K562 (cell line): ENCODE measurements at regions not wholly inside any gene's neighbourhood (a gene's known extent, or its start where the extent isn't known, plus 50 kb on each side); places are given as distances from the start of the nearest gene placed in this dataset.

Experiments used
- ATAC-seq: fragments of 200-7000 bp; cut with Tn5 transposase; 3 replicates; pipeline ENCODE4 v1.9.1; 2020; ENCODE audit warnings: moderate library complexity
- BruUV-seq: library from RNA; stranded (reverse); fragments of 400-500 nt; replicated peaks from 2 replicates; lab custom pipeline; 2021; lab: Mats Ljungman, UMichigan
- CTCF ChIA-PET: fragments of 300-600 bp; formaldehyde crosslinking; extraction: SDS; loops from one replicate; lab custom pipeline; 2021; ENCODE audit warnings: low intra/inter-chr PET ratio; lab: Yijun Ruan, JAX
- POLR2A ChIA-PET: fragments of 300-600, 350-650 bp; sonication (Branson Sonifier 250); formaldehyde crosslinking; extraction: SDS; loops from one replicate; lab custom pipeline; 2021; ENCODE audit warnings: antibody characterized with exemption, inconsistent platforms; lab: Yijun Ruan, JAX
- DNase-seq, 4 experiments: peaks; one replicate each; pipeline versions ENCODE4 v3.0.0 to v3.0.0-alpha.2; 2011 to 2018; ENCODE audit warnings: low spot score in 3 of 4, mixed read lengths in 3 of 4; ENCODE audit errors: extremely low read depth in 1 of 4
- FAIRE-seq: peaks from 2 replicates; lab custom pipeline; 2011; peaks lifted over from hg19 to GRCh38; lab: Jason Lieb, UNC
- H2AFZ ChIP-seq: 2 replicates; pipeline ENCODE4 v1.6.0; 2011; ENCODE audit warnings: low read depth, low read length, control low read depth, inconsistent platforms
- H3K27ac ChIP-seq: fragments of 200-600 bp; 3 replicates; pipeline ENCODE4 v1.8.0; 2011; ENCODE audit warnings: low read depth, mild to moderate bottlenecking, control low read depth, inconsistent platforms, low read length, moderate library complexity, mixed read lengths; ENCODE audit errors: extremely low read depth
- H3K27me3 ChIP-seq, 2 experiments: fragments of 300-600 bp in 1 of 2; 2 replicates in 1 of 2; 3 replicates in 1 of 2; pipeline versions ENCODE4 v1.6.0 to v1.8.0; 2011; ENCODE audit warnings: inconsistent platforms in 2 of 2, low read length in 2 of 2, mild to moderate bottlenecking in 1 of 2, mixed read lengths in 1 of 2, moderate library complexity in 1 of 2; ENCODE audit not compliant: control insufficient read depth in 2 of 2, insufficient read depth in 2 of 2
- H3K36me3 ChIP-seq: fragments of 300-600 bp; 3 replicates; pipeline ENCODE4 v1.8.0; 2011; ENCODE audit warnings: mild to moderate bottlenecking, low read length, inconsistent platforms; ENCODE audit not compliant: control insufficient read depth, insufficient read depth
- H3K4me1 ChIP-seq, 2 experiments: fragments of 200-600 bp in 1 of 2; replicated peaks in 1 of 2; 2 replicates in 1 of 2; 3 replicates in 1 of 2; pipeline versions ENCODE4 v1.5.1 to v1.8.0; 2011; ENCODE audit warnings: inconsistent platforms in 2 of 2, low read length in 2 of 2, mild to moderate bottlenecking in 1 of 2, mixed read lengths in 1 of 2, moderate library complexity in 1 of 2; ENCODE audit not compliant: control insufficient read depth in 2 of 2, insufficient read depth in 2 of 2
- H3K4me2 ChIP-seq: 2 replicates; pipeline ENCODE4 v1.6.1; 2011; ENCODE audit warnings: low read length, control low read depth, inconsistent platforms, mixed read lengths; ENCODE audit not compliant: insufficient read depth
- H3K4me3 ChIP-seq: fragments of 200-600 bp; sonication (generic), shearing (Covaris generic); 2 replicates; pipeline ENCODE4 v1.5.1; 2016; ENCODE audit warnings: control low read depth, inconsistent platforms
- H3K79me2 ChIP-seq: fragments of 200-600 bp; 3 replicates; pipeline ENCODE4 v1.8.0; 2011; ENCODE audit warnings: low read length, inconsistent platforms; ENCODE audit not compliant: control insufficient read depth, insufficient read depth
- H3K9ac ChIP-seq, 2 experiments: 2 replicates each; pipeline versions ENCODE4 v1.6.0 to v1.6.1; 2011; ENCODE audit warnings: low read depth in 2 of 2, low read length in 2 of 2, control low read depth in 1 of 2, inconsistent platforms in 1 of 2, mild to moderate bottlenecking in 1 of 2, mixed read lengths in 1 of 2; ENCODE audit not compliant: insufficient read depth in 1 of 2
- H3K9me1 ChIP-seq: one replicate; pipeline ENCODE4 v1.6.0; 2011; ENCODE audit warnings: inconsistent platforms, mild to moderate bottlenecking, low read length, moderate library complexity; ENCODE audit not compliant: control insufficient read depth, insufficient read depth
- H3K9me3 ChIP-seq: replicated peaks from 2 replicates; pipeline ENCODE4 v1.5.1; 2011; ENCODE audit warnings: low read depth, low read length, inconsistent platforms; ENCODE audit not compliant: control insufficient read depth, insufficient read depth
- H4K20me1 ChIP-seq: replicated peaks from 2 replicates; pipeline ENCODE4 v1.6.1; 2011; ENCODE audit warnings: low read length, inconsistent platforms, mixed read lengths; ENCODE audit not compliant: control insufficient read depth, insufficient read depth
- ARHGAP35 ChIP-seq: fragments of 450-650 bp; IDR thresholded peaks from 2 replicates; pipeline ENCODE4 v1.6.1; 2018; ENCODE audit not compliant: partially characterized antibody
- ARID1B ChIP-seq: fragments of 450-650 bp; IDR thresholded peaks from 2 replicates; pipeline ENCODE4 v1.6.1; 2016; ENCODE audit warnings: antibody characterized with exemption, mild to moderate bottlenecking, inconsistent platforms
- CBFB ChIP-seq: sonication (generic); formaldehyde crosslinking; IDR thresholded peaks from 2 replicates; pipeline ENCODE4 v1.4.0; 2020; ENCODE audit warnings: mild to moderate bottlenecking, missing genetic modification reagents
- HDGF ChIP-seq: fragments of 450-650 bp; IDR thresholded peaks from 2 replicates; pipeline ENCODE4 v1.6.1; 2016
- HLTF ChIP-seq: fragments of 450-650 bp; IDR thresholded peaks from 2 replicates; pipeline ENCODE4 v1.6.1; 2016
- HNRNPH1 ChIP-seq: fragments of 200-400 bp; formaldehyde crosslinking; optimal IDR thresholded peaks from 2 replicates; pipeline ENCODE3; 2017; ENCODE audit warnings: low read depth, mild to moderate bottlenecking, low read length, moderate library complexity
- MCM5 ChIP-seq: fragments of 450-650 bp; IDR thresholded peaks from 2 replicates; pipeline ENCODE4 v1.6.1; 2016; ENCODE audit warnings: low read depth
- NBN ChIP-seq: fragments of 450-650 bp; IDR thresholded peaks from 2 replicates; pipeline ENCODE4 v1.6.1; 2016; ENCODE audit warnings: low read depth, mild to moderate bottlenecking
- NFATC3 ChIP-seq: fragments of 450-650 bp; IDR thresholded peaks from 2 replicates; pipeline ENCODE4 v1.6.1; 2017; ENCODE audit warnings: mild to moderate bottlenecking
- NFXL1 ChIP-seq: fragments of 450-650 bp; formaldehyde crosslinking; IDR thresholded peaks from 2 replicates; pipeline ENCODE4 v1.4.0; 2021; ENCODE audit warnings: mild to moderate bottlenecking
- POU5F1 ChIP-seq: fragments of 150-350 bp; IDR thresholded peaks from 2 replicates; pipeline ENCODE4 v1.6.1; 2014; ENCODE audit warnings: borderline replicate concordance, low read length, low read depth, mild to moderate bottlenecking; ENCODE audit not compliant: partially characterized antibody
- SLC30A9 ChIP-seq: fragments of 250-450 bp; sonication (Bioruptor Pico); IDR thresholded peaks from 2 replicates; pipeline ENCODE4 v1.8.0; 2022; ENCODE audit warnings: mild to moderate bottlenecking, moderate library complexity
- ZNF3 ChIP-seq: fragments of 250-450 bp; sonication (Bioruptor Pico); IDR thresholded peaks from 2 replicates; pipeline ENCODE4 v1.5.0; 2021; ENCODE audit warnings: mild to moderate bottlenecking, moderate library complexity
- ZNF354B ChIP-seq: fragments of 250-450 bp; sonication (Bioruptor Pico); IDR thresholded peaks from 2 replicates; pipeline ENCODE4 v1.4.0; 2020
- ZNF589 ChIP-seq: fragments of 200-800 bp; sonication (Bioruptor generic); IDR thresholded peaks from 2 replicates; pipeline ENCODE4 v1.6.1; 2016; ENCODE audit warnings: low read depth, missing genetic modification characterization, missing compliant biosample characterization
- ZNF668 ChIP-seq: fragments of 250-450 bp; sonication (Bioruptor Pico); IDR thresholded peaks from 2 replicates; pipeline ENCODE4 v1.8.0; 2022; ENCODE audit warnings: mild to moderate bottlenecking, inconsistent platforms
- WGBS: fragments of 100-300 bp; shearing (Covaris generic); methylation state at CpG from one replicate; pipeline ENCODE4 v1.1.6; 2016; ENCODE audit warnings: low coverage, mixed read lengths; ENCODE audit not compliant: insufficient coverage; ENCODE audit errors: missing lambda C conversion rate; 5-methylcytosine and 5-hydroxymethylcytosine counted together
- in situ Hi-C: fragments of 300-500 bp; cut with MboI; formaldehyde crosslinking; loops from 4 replicates; pipeline ENCODE4 v1.15.0; 2018; ENCODE audit warnings: inconsistent platforms, mixed read lengths
- intact Hi-C: fragments of 100-400 bp; cut with micrococcal nuclease; formaldehyde crosslinking; loops from 2 replicates; pipeline ENCODE4 v1.14.2; 2022
- TF ChIP-seq, protein P1 (sequence below), 2 experiments: fragments of 250-450 bp in 1 of 2; fragments of 450-650 bp in 1 of 2; sonication (Bioruptor Pico) in 1 of 2; IDR thresholded peaks; 2 replicates each; pipeline versions ENCODE4 v1.6.1 to v1.8.0; 2016 to 2021; ENCODE audit warnings: mild to moderate bottlenecking in 2 of 2, moderate library complexity in 2 of 2, missing compliant biosample characterization in 1 of 2, missing genetic modification characterization in 1 of 2
- TF ChIP-seq, protein P2 (sequence below): fragments of 450-650 bp; conservative IDR thresholded peaks from 2 replicates; pipeline ENCODE4 v1.6.1; 2016; ENCODE audit warnings: missing genetic modification characterization, low read depth, mild to moderate bottlenecking, control low read depth, missing compliant biosample characterization
- TF ChIP-seq, protein P3 (sequence below): fragments of 250-450 bp; sonication (Bioruptor Pico); IDR thresholded peaks from 2 replicates; pipeline ENCODE4 v1.5.0; 2021; ENCODE audit warnings: mild to moderate bottlenecking, moderate library complexity
- TF ChIP-seq, protein P4 (sequence below): sonication (generic); formaldehyde crosslinking; IDR thresholded peaks from 2 replicates; pipeline ENCODE4 v1.9.0; 2022; ENCODE audit warnings: mild to moderate bottlenecking, missing genetic modification reagents

DNA sequence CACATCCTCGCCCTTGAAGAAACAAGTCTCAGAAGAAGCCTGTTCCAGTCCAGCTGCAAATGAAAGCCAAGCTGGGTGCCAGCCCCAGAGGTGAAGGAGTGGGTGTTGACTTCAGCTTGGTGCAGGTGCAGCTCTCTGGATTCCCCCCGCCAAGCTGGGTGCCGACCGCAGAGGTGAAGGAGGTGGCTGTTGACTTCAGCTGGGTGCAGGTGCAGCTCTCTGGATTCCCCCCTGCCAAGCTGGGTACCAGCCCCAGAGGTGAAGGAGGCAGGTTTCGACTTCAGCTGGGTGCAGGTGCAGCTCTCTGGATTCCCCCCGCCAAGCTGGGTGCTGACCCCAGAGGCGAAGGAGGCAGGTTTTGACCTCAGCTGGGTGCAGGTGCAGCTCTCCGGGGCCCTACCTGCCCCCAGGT is 1234.0 kb downstream of the TBC1D22A start:
- no peaks in the 10 kb centered on the region for H3K9me3 ChIP-seq
- no peak overlapping the region for H3K27ac ChIP-seq
- H3K27me3 ChIP-seq, result peaks cover 0 to 16% of the 10 kb centered on the region in 2 experiments; a peak in 2 of 5 replicates
- BruUV-seq, result no TSS peak
- no peak overlapping the region for H3K4me3 ChIP-seq
- H3K9me1 ChIP-seq, result no peaks in the 10 kb centered on the region
- 1% methylated on average over 8 of the region's 8 CpGs for WGBS
- ChIA-PET POLR2A (interaction anchor here (1.0 kb wide), 1 partner anchor 1450 kb away, joined by 3 read pairs; no protein-coding TSS in a partner anchor), CTCF (no interaction called here)
- H4K20me1 ChIP-seq, result no peaks in the 10 kb centered on the region
- FAIRE-seq (no peak), DNase-seq (no peak), ATAC-seq (no peak)
- in situ Hi-C loops (no loop called here), intact Hi-C loops (no loop called here)
- H3K36me3 ChIP-seq, result no peaks in the 10 kb centered on the region
- TF ChIP-seq HDGF (no peak), ZNF3 (CRISPR knock-in tag) (no peak), HNRNPH1 (no peak), NFXL1 (CRISPR knock-in tag) (no peak), ARID1B (no peak), HLTF (no peak), CBFB (CRISPR knock-in tag) (no peak), MCM5 (no peak), ZNF589 (CRISPR knock-in tag) (no peak), NBN (no peak), NFATC3 (no peak), SLC30A9 (CRISPR knock-in tag) (no peak), ZNF354B (CRISPR knock-in tag) (no peak), POU5F1 (no peak), ARHGAP35 (no peak), ZNF668 (no peak)
- TF ChIP-seq, protein P1, sequence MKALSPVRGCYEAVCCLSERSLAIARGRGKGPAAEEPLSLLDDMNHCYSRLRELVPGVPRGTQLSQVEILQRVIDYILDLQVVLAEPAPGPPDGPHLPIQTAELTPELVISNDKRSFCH (CRISPR knock-in tag; IDR thresholded peaks at IDR 0.05), result no peak
- TF ChIP-seq, protein P1 (tag; IDR thresholded peaks at IDR 0.05), result no peak
- TF ChIP-seq, protein P2, sequence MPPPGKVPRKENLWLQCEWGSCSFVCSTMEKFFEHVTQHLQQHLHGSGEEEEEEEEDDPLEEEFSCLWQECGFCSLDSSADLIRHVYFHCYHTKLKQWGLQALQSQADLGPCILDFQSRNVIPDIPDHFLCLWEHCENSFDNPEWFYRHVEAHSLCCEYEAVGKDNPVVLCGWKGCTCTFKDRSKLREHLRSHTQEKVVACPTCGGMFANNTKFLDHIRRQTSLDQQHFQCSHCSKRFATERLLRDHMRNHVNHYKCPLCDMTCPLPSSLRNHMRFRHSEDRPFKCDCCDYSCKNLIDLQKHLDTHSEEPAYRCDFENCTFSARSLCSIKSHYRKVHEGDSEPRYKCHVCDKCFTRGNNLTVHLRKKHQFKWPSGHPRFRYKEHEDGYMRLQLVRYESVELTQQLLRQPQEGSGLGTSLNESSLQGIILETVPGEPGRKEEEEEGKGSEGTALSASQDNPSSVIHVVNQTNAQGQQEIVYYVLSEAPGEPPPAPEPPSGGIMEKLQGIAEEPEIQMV, result no peak
- TF ChIP-seq, protein P3, sequence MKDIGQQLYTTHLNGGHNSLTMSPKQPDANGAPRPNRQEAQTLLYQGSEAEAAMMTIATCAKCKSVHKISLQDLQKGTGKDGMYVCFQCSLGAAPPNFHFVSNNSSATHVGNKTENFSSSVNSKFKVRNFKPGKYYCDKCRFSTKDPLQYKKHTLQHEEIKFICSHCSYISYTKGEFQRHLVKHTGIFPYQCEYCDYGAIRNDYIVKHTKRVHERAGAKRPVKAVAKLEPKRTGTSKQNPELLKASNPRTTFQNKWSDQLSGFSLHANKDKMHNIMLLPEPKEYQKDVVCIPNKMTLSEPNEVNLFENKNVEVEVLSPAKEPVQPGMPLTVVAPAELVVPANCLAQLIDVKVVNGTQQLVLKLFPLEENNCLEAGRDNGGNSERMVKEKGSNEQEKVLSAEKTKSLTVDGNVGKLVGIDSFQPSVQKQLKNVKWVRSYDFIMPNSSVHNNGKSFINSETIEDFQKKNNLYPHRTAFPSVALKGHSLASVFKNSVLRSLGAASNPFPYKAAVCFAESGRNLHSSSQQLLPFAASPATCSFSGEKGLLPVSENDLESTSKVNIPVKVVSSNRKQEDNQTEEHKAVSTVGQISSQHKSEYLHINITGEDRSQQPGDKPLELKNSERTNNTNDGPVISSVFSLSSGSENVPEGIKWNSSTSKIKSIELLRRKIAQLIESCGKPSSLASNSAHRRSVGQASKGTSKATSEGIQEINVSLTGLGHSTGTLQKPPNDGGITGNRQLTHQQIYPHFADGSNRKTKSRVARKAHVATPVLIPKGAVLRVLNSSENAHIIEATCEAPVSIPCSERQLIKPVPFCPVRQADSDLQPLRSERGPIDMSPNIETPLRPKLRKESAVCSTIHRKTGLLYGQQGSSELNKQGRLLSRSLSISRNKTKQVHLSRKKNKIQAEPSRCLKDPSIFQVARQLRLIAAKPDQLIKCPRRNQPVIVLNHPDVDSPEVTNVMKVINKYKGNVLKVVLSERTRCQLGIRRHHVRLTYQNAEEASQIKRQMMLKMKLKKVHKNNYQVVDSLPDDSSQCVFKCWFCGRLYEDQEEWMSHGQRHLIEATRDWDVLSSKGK (CRISPR knock-in tag), result no peak
- TF ChIP-seq, protein P4, sequence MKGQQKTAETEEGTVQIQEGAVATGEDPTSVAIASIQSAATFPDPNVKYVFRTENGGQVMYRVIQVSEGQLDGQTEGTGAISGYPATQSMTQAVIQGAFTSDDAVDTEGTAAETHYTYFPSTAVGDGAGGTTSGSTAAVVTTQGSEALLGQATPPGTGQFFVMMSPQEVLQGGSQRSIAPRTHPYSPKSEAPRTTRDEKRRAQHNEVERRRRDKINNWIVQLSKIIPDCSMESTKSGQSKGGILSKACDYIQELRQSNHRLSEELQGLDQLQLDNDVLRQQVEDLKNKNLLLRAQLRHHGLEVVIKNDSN (CRISPR knock-in tag), result no peak
- no peak overlapping the region for H3K9ac ChIP-seq
- H2AFZ ChIP-seq, result no peak overlapping the region
- no peaks in the 10 kb centered on the region for H3K4me1 ChIP-seq
- H3K4me2 ChIP-seq, result no peak overlapping the region
- no peaks in the 10 kb centered on the region for H3K79me2 ChIP-seq
